ENCODE measurements at regions not wholly inside any gene's neighbourhood (a gene's known extent, or its start where the extent isn't known, plus 50 kb on each side); places are given as distances from the start of the nearest gene placed in this dataset.

DNA sequence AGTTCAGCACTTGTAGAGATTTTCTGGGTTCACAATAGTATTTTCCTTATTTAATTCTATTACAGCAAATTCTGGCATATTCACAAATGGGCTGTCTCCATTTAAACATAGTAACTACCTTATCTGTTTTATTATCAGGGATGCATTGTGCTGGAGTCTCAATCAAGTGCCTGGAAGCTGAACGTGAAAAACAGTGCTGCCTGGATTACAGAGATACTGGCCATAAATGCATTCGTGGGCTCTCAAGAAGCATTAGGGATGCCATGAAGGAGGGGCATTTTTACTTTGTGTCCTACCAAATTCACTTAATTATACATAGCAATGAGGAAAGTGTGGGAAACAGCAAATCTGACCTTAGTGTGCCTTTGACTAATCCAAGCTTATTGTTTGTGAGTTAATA lies 184.6 kb downstream of the ABCC12 start:
- no peak for TF ChIP-seq CTCF (conservative IDR thresholded peaks at IDR 0.05)
- H3K27ac Mint-ChIP-seq (ENCODE audit: unreplicated experiment): no peak overlapping the region
- H3K4me3 Mint-ChIP-seq: no peak overlapping the region
- H3K36me3 Mint-ChIP-seq (ENCODE audit: low read depth): no peaks in the 10 kb centered on the region
- DNase-seq (ENCODE audit: low read depth, low spot score): no peak
- H3K27me3 Mint-ChIP-seq (ENCODE audit: low read depth): no peaks in the 10 kb centered on the region
- H3K9me3 Mint-ChIP-seq: no peaks in the 10 kb centered on the region
- peaks cover 6% of the 10 kb centered on the region for H3K4me1 Mint-ChIP-seq

DNA sequence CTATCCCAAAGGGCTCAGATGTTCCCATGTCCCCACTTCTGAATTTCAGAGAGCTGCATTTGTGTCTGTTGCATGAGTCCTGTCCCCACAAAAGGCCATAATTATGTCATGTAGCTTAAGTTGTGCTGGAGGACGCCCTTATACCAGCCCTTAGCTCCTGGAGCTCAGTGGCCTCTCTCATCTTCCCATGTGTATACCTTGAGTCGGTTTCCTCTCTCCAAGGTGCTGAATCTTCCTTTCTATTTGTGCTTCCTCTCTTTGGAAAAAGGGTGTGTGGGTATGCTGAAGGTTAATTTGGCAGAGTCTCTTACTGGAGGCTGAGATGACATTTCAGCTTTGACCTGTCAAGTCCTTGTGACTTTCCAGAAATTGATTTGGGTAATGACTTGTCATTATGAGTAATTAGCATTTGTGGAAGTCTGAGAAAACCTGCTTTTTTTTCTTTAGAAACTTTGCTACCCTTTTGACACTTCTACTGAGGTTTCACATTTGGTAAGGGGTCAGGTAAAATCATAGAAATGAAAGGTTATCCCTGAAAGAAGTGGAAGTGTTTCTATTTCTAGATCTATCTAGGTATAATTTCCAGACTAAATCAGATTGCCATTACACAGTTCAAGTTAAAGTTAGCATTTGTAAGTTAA lies 185.4 kb downstream of the ABCC12 start:
- Mint-ChIP-seq H3K9me3 (no peaks in the 10 kb centered on the region), H3K36me3 (ENCODE audit: low read depth) (no peaks in the 10 kb centered on the region), H3K4me1 (peaks cover 14% of the 10 kb centered on the region), H3K4me3 (no peak overlapping the region), H3K27me3 (ENCODE audit: low read depth) (no peaks in the 10 kb centered on the region), H3K27ac (ENCODE audit: unreplicated experiment) (no peak overlapping the region)
- DNase-seq (ENCODE audit: low read depth, low spot score): peak; percentile 24
- no peak for TF ChIP-seq CTCF (conservative IDR thresholded peaks at IDR 0.05)

- Mint-ChIP-seq H3K27me3 (ENCODE audit: low read depth) (no peaks in the 10 kb centered on the region), H3K27ac (ENCODE audit: unreplicated experiment) (no peak overlapping the region), H3K36me3 (ENCODE audit: low read depth) (no peaks in the 10 kb centered on the region), H3K9me3 (no peaks in the 10 kb centered on the region), H3K4me3 (no peak overlapping the region), H3K4me1 (peaks cover 33% of the 10 kb centered on the region)
- no peak for TF ChIP-seq CTCF (conservative IDR thresholded peaks at IDR 0.05)
- no peak for DNase-seq (ENCODE audit: low read depth, low spot score)
Observed at GRCh38 chr16:47967374-47967773, 188.4 kb downstream of the ABCC12 start.

DNA sequence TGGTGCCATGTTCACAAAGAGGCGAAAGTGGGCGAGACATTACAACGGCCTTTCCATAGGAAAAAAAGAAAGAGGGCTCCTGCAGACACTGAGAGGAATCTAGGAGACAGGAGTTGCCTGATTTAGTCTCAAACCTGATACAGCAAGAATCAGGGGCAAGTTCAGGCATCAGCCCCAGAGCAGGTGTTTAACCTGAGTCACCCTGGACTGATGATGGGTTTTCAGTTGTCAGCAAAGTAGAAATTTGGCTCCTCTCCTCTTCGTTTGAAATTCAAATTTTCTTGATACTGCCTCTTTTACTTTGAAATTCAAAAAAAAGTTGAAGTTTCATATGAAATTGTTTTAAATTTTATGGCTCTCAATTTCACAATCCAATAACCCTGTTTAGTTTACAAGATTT lies 189.5 kb downstream of the ABCC12 start:
- no peak for DNase-seq (ENCODE audit: low read depth, low spot score)
- Mint-ChIP-seq H3K27me3 (ENCODE audit: low read depth) (no peaks in the 10 kb centered on the region), H3K4me1 (peaks cover 34% of the 10 kb centered on the region), H3K4me3 (no peak overlapping the region), H3K27ac (ENCODE audit: unreplicated experiment) (no peak overlapping the region), H3K9me3 (no peaks in the 10 kb centered on the region), H3K36me3 (ENCODE audit: low read depth) (no peaks in the 10 kb centered on the region)
- TF ChIP-seq CTCF (conservative IDR thresholded peaks at IDR 0.05): no peak

- peaks cover 42% of the 10 kb centered on the region for H3K4me1 Mint-ChIP-seq
- no peaks in the 10 kb centered on the region for H3K27me3 Mint-ChIP-seq (ENCODE audit: low read depth)
- H3K27ac Mint-ChIP-seq (ENCODE audit: unreplicated experiment): no peak overlapping the region
- DNase-seq (ENCODE audit: low read depth, low spot score): peak; percentile 15
- H3K9me3 Mint-ChIP-seq: no peaks in the 10 kb centered on the region
- H3K36me3 Mint-ChIP-seq (ENCODE audit: low read depth): no peaks in the 10 kb centered on the region
- H3K4me3 Mint-ChIP-seq: peak overlapping the region; percentile 31
- TF ChIP-seq CTCF (conservative IDR thresholded peaks at IDR 0.05): no peak
Observed at GRCh38 chr16:47965439-47965838, 190.4 kb downstream of the ABCC12 start.

Data from neural crest cell (in vitro differentiated cells).